H9 (cell line): ENCODE measurements at regions not wholly inside any gene's neighbourhood (a gene's known extent, or its start where the extent isn't known, plus 50 kb on each side); places are given as distances from the start of the nearest gene placed in this dataset.

Source experiments
- DNase-seq: peaks from one replicate; pipeline ENCODE4 v3.0.0-alpha.2; 2017
- H2AFZ ChIP-seq: one replicate; pipeline ENCODE4 v1.6.1; 2013; ENCODE audit warnings: mild to moderate bottlenecking, low read length, control low read depth, moderate library complexity
- H2AK5ac ChIP-seq: 2 replicates; pipeline ENCODE4 v1.6.1; 2013; ENCODE audit warnings: low read length, control low read depth, mixed read lengths; ENCODE audit not compliant: insufficient read length
- H2BK120ac ChIP-seq: one replicate; pipeline ENCODE4 v1.6.1; 2013; ENCODE audit warnings: low read depth, mild to moderate bottlenecking, low read length, control low read depth, inconsistent platforms; ENCODE audit not compliant: poor library complexity, severe bottlenecking
- H2BK12ac ChIP-seq: 2 replicates; pipeline ENCODE4 v1.6.1; 2013; ENCODE audit warnings: low read length, control low read depth, mixed read lengths, low read depth; ENCODE audit not compliant: insufficient read length
- H2BK15ac ChIP-seq: 2 replicates; pipeline ENCODE4 v1.6.1; 2013; ENCODE audit warnings: low read depth, low read length, control low read depth
- H2BK20ac ChIP-seq: one replicate; pipeline ENCODE4 v1.6.1; 2013; ENCODE audit warnings: low read depth, mild to moderate bottlenecking, low read length, control low read depth, inconsistent platforms; ENCODE audit not compliant: poor library complexity, severe bottlenecking
- H2BK5ac ChIP-seq: 2 replicates; pipeline ENCODE4 v1.6.1; 2013; ENCODE audit warnings: low read length, control low read depth, mixed read lengths; ENCODE audit not compliant: insufficient read length
- H3K14ac ChIP-seq: 2 replicates; pipeline ENCODE4 v1.6.1; 2013; ENCODE audit warnings: low read length, control low read depth; ENCODE audit not compliant: insufficient read depth
- H3K18ac ChIP-seq: 2 replicates; pipeline ENCODE4 v1.6.1; 2013; ENCODE audit warnings: low read depth, mild to moderate bottlenecking, mixed read lengths, low read length, control low read depth; ENCODE audit not compliant: insufficient read length
- H3K23ac ChIP-seq: 2 replicates; pipeline ENCODE4 v1.6.1; 2013; ENCODE audit warnings: low read length, control low read depth, mixed read lengths, low read depth; ENCODE audit not compliant: insufficient read length
- H3K23me2 ChIP-seq: 2 replicates; pipeline ENCODE4 v1.6.1; 2013; ENCODE audit warnings: low read depth, mild to moderate bottlenecking, mixed read lengths, low read length, control low read depth; ENCODE audit not compliant: insufficient read length, poor library complexity, severe bottlenecking
- H3K27ac ChIP-seq: 2 replicates; pipeline ENCODE4 v1.5.1; 2013; ENCODE audit warnings: low read length, control low read depth, mixed read lengths, low read depth; ENCODE audit not compliant: insufficient read length
- H3K27me3 ChIP-seq: 2 replicates; pipeline ENCODE4 v1.6.1; 2013; ENCODE audit warnings: low read length, control low read depth, inconsistent platforms; ENCODE audit not compliant: insufficient read depth
- H3K4ac ChIP-seq: 2 replicates; pipeline ENCODE4 v1.6.1; 2013; ENCODE audit warnings: low read depth, mild to moderate bottlenecking, control low read depth, inconsistent platforms, low read length, moderate library complexity
- H3K4me1 ChIP-seq: 2 replicates; pipeline ENCODE4 v1.6.1; 2013; ENCODE audit warnings: low read length, control low read depth, inconsistent platforms; ENCODE audit not compliant: insufficient read depth
- H3K4me2 ChIP-seq: 2 replicates; pipeline ENCODE4 v1.6.1; 2013; ENCODE audit warnings: low read length, control low read depth, mixed read lengths; ENCODE audit not compliant: insufficient read length, insufficient read depth
- H3K56ac ChIP-seq: 2 replicates; pipeline ENCODE4 v1.6.1; 2013; ENCODE audit warnings: low read depth, mild to moderate bottlenecking, mixed read lengths, low read length, control low read depth; ENCODE audit not compliant: insufficient read length
- H3K79me1 ChIP-seq: 2 replicates; pipeline ENCODE4 v1.6.1; 2013; ENCODE audit warnings: low read depth, mild to moderate bottlenecking, moderate library complexity, low read length, control low read depth, inconsistent platforms; ENCODE audit not compliant: insufficient read depth, poor library complexity, severe bottlenecking
- H3K79me2 ChIP-seq: 2 replicates; pipeline ENCODE4 v1.6.1; 2013; ENCODE audit warnings: low read length, control low read depth, inconsistent platforms; ENCODE audit not compliant: insufficient read depth
- H3K9ac ChIP-seq: 2 replicates; pipeline ENCODE4 v1.6.1; 2013; ENCODE audit warnings: low read length, control low read depth, mixed read lengths; ENCODE audit not compliant: insufficient read length; ENCODE audit errors: extremely low read depth
- H3K9me3 ChIP-seq: one replicate; pipeline ENCODE4 v1.6.1; 2013; ENCODE audit warnings: low read depth, low read length, inconsistent platforms; ENCODE audit not compliant: control insufficient read depth
- H3T11ph ChIP-seq: one replicate; pipeline ENCODE4 v1.6.1; 2013; ENCODE audit warnings: mild to moderate bottlenecking, low read length, control low read depth, inconsistent platforms
- H4K20me1 ChIP-seq: one replicate; pipeline ENCODE4 v1.6.1; 2013; ENCODE audit not compliant: control insufficient read depth, insufficient read length, insufficient read depth
- H4K5ac ChIP-seq: 2 replicates; pipeline ENCODE4 v1.6.1; 2013; ENCODE audit warnings: low read depth, mild to moderate bottlenecking, mixed read lengths, low read length, control low read depth; ENCODE audit not compliant: insufficient read length
- H4K8ac ChIP-seq: replicated peaks from 2 replicates; pipeline ENCODE4 v1.6.1; 2013; ENCODE audit warnings: low read length, control low read depth, mixed read lengths, low read depth; ENCODE audit not compliant: insufficient read length
- H4K91ac ChIP-seq: 2 replicates; pipeline ENCODE4 v1.6.1; 2013; ENCODE audit warnings: low read depth, mild to moderate bottlenecking, moderate library complexity, mixed read lengths, low read length, control low read depth; ENCODE audit not compliant: insufficient read length
- H3K27ac Mint-ChIP-seq, 3 experiments: 2 replicates in 2 of 3; 3 replicates in 1 of 3; pipeline ENCODE4 v1.8.0; 2020 to 2021; ENCODE audit warnings: mixed read lengths in 3 of 3, mild to moderate bottlenecking in 1 of 3, moderate library complexity in 1 of 3
- H3K27me3 Mint-ChIP-seq: 2 replicates; pipeline ENCODE4 v1.8.0; 2021; ENCODE audit warnings: low read depth, mild to moderate bottlenecking, moderate library complexity, mixed read lengths
- H3K36me3 Mint-ChIP-seq, 3 experiments: 2 replicates in 2 of 3; 3 replicates in 1 of 3; pipeline ENCODE4 v1.8.0; 2020 to 2021; ENCODE audit warnings: low read depth in 3 of 3, mixed read lengths in 3 of 3; ENCODE audit not compliant: insufficient read depth in 1 of 3
- H3K4me1 Mint-ChIP-seq, 2 experiments: 2 replicates each; pipeline ENCODE4 v1.8.0; 2020; ENCODE audit warnings: mixed read lengths in 2 of 2
- H3K4me3 Mint-ChIP-seq, 2 experiments: 2 replicates in 1 of 2; 3 replicates in 1 of 2; pipeline ENCODE4 v1.8.0; 2020 to 2021; ENCODE audit warnings: mild to moderate bottlenecking in 2 of 2, mixed read lengths in 2 of 2, moderate library complexity in 1 of 2
- H3K9me3 Mint-ChIP-seq, 2 experiments: 2 replicates in 1 of 2; 3 replicates in 1 of 2; pipeline ENCODE4 v1.8.0; 2020; ENCODE audit warnings: mild to moderate bottlenecking in 2 of 2, mixed read lengths in 2 of 2, moderate library complexity in 1 of 2
- WGBS: extraction: QIAGEN DNeasy Blood & Tissue Kit; methylation state at CpG from one replicate; pipeline ENCODE4 v1.1.7; 2013; ENCODE audit warnings: missing lambda C conversion rate, low lambda C conversion rate, mixed read lengths; ENCODE audit not compliant: insufficient read length; ENCODE audit errors: extremely low coverage; 5-methylcytosine and 5-hydroxymethylcytosine counted together
- TF ChIP-seq, protein P1 (sequence below): fragments of 200-600 bp; sonication (generic); conservative IDR thresholded peaks from 3 replicates; pipeline ENCODE4 v1.8.0; 2021; ENCODE audit warnings: antibody characterized with exemption, mild to moderate bottlenecking

GRCh38 chr18:77469131-77469530 lies 219.5 kb downstream of the GALR1 start:
- H2AFZ ChIP-seq, result no peak overlapping the region
- no peaks in the 10 kb centered on the region for H3K23me2 ChIP-seq
- no peak overlapping the region for H3K4me2 ChIP-seq
- H3K23ac ChIP-seq, result no peak overlapping the region
- TF ChIP-seq, protein P1, sequence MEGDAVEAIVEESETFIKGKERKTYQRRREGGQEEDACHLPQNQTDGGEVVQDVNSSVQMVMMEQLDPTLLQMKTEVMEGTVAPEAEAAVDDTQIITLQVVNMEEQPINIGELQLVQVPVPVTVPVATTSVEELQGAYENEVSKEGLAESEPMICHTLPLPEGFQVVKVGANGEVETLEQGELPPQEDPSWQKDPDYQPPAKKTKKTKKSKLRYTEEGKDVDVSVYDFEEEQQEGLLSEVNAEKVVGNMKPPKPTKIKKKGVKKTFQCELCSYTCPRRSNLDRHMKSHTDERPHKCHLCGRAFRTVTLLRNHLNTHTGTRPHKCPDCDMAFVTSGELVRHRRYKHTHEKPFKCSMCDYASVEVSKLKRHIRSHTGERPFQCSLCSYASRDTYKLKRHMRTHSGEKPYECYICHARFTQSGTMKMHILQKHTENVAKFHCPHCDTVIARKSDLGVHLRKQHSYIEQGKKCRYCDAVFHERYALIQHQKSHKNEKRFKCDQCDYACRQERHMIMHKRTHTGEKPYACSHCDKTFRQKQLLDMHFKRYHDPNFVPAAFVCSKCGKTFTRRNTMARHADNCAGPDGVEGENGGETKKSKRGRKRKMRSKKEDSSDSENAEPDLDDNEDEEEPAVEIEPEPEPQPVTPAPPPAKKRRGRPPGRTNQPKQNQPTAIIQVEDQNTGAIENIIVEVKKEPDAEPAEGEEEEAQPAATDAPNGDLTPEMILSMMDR, result no peak
- no peak overlapping the region for H3K4ac ChIP-seq
- Mint-ChIP-seq H3K27me3 (no peaks in the 10 kb centered on the region), H3K4me1 (peaks cover 10 to 11% of the 10 kb centered on the region in 2 experiments), H3K36me3 (no peaks in the 10 kb centered on the region), H3K27ac (no peak overlapping the region), H3K9me3 (no peaks in the 10 kb centered on the region), H3K4me3 (no peak overlapping the region)
- no peaks in the 10 kb centered on the region for H3K9me3 ChIP-seq
- H3K79me1 ChIP-seq, result no peaks in the 10 kb centered on the region
- WGBS, result no CpG with 5 or more reads among the region's 4 CpGs
- no peak overlapping the region for H3K27ac ChIP-seq
- no peak overlapping the region for H3K14ac ChIP-seq
- no peaks in the 10 kb centered on the region for H3K27me3 ChIP-seq
- no peak overlapping the region for H3K56ac ChIP-seq
- no peak overlapping the region for H3K18ac ChIP-seq
- no peak overlapping the region for H2BK15ac ChIP-seq
- no peak overlapping the region for H2BK120ac ChIP-seq
- no peak overlapping the region for H2BK5ac ChIP-seq
- H4K20me1 ChIP-seq, result no peaks in the 10 kb centered on the region
- peaks cover 3% of the 10 kb centered on the region; the same call in 1 of the 2 replicates for H3K4me1 ChIP-seq
- no peak overlapping the region for H4K91ac ChIP-seq
- no peak overlapping the region for H4K8ac ChIP-seq
- H3K9ac ChIP-seq, result no peak overlapping the region
- H4K5ac ChIP-seq, result no peak overlapping the region
- H3K79me2 ChIP-seq, result no peaks in the 10 kb centered on the region
- no peak overlapping the region for H3T11ph ChIP-seq
- no peak for DNase-seq
- H2BK12ac ChIP-seq, result no peak overlapping the region
- H2AK5ac ChIP-seq, result no peak overlapping the region
- H2BK20ac ChIP-seq, result no peak overlapping the region
